ENCODE measurements at regions not wholly inside any gene's neighbourhood (a gene's known extent, or its start where the extent isn't known, plus 50 kb on each side); places are given as distances from the start of the nearest gene placed in this dataset.

GRCh38 chr2:48257456-48257855 lies 57.0 kb upstream of the FOXN2 start:
- Histone ChIP-seq H2BK15ac (ENCODE audit: low read depth, poor library complexity, severe bottlenecking) (no peak overlapping the region), H4K8ac (ENCODE audit: low read length) (no peak overlapping the region), H3K14ac (ENCODE audit: low read length in 2 of 2) (no peak overlapping the region), H3K36me3 (ENCODE audit: control insufficient read depth in 1 of 2, insufficient read depth in 2 of 2, low read depth in 1 of 2, low read length in 2 of 2) (no peaks in the 10 kb centered on the region), H4K91ac (ENCODE audit: low read length) (no peak overlapping the region), H2BK12ac (ENCODE audit: low read length in 2 of 2) (no peak overlapping the region), H3K4me1 (ENCODE audit: control insufficient read depth, insufficient read depth, low read depth, low read length) (no peaks in the 10 kb centered on the region), H2AK5ac (ENCODE audit: low read length, severe bottlenecking) (no peak overlapping the region), H3K23ac (ENCODE audit: low read length in 2 of 2) (no peak overlapping the region), H2BK120ac (ENCODE audit: low read depth, low read length) (no peak overlapping the region), H3K79me1 (replicated peaks; ENCODE audit: low read length, poor library complexity, severe bottlenecking) (no peaks in the 10 kb centered on the region), H3K27me3 (ENCODE audit: control insufficient read depth in 1 of 2, insufficient read depth in 1 of 2, low read length in 2 of 2) (no peaks in the 10 kb centered on the region), H3K9me3 (ENCODE audit: control insufficient read depth, low read length) (no peaks in the 10 kb centered on the region), H2BK5ac (ENCODE audit: low read depth, low read length, poor library complexity, severe bottlenecking) (no peak overlapping the region), H3K4me3 (ENCODE audit: insufficient read depth in 1 of 2, low read depth in 1 of 2, low read length in 2 of 2) (no peak overlapping the region), H2AFZ (ENCODE audit: low read depth, low read length) (no peak overlapping the region), H3K4ac (ENCODE audit: low read depth in 1 of 2, low read length in 2 of 2) (no peak overlapping the region), H3K18ac (ENCODE audit: low read depth in 1 of 2, low read length in 2 of 2) (no peak overlapping the region), H3K4me2 (ENCODE audit: low read length, poor library complexity, severe bottlenecking) (no peak overlapping the region), H3K9ac (ENCODE audit: low read length) (no peak overlapping the region), H3K27ac (ENCODE audit: low read length, poor library complexity, severe bottlenecking) (no peak overlapping the region)
- DNase-seq = no peak
- WGBS = 92% methylated on average over 1 of the region's 2 CpGs

DNA sequence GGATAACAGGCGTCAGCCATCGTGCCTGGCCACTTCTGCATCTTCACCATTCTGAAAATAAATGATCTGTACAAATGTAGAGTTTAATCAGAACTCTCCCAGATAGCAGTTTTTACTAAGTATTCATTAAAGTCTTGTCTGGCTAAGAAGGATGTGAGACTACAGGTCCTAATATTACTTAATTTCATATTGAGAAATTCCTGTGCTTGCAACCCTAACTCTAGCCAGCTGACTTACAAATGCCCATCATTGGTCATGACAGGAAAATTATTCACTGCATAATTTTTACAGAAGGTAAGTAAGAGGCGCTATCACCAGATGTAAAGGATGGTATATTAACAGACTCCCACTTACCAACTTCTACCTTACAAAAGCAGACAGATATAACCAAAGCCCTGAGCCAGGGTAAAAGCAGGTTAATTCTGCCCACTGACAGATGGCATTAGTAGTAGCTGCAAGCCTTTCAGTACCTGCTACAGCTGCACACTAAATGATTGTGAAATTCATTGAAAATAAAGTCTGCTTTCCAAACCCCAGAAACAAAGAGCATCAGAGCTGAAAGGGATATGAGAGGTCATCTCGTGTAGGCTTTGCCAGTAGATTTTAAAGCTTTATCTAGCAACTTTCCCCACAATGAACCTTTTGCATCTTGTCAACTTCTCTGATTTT lies 55.9 kb upstream of the FOXN2 start:
- Histone ChIP-seq H2AFZ (ENCODE audit: low read depth, low read length) (no peak overlapping the region), H3K27me3 (ENCODE audit: control insufficient read depth in 1 of 2, insufficient read depth in 1 of 2, low read length in 2 of 2) (no peaks in the 10 kb centered on the region), H3K4me2 (ENCODE audit: low read length, poor library complexity, severe bottlenecking) (no peak overlapping the region), H3K4me1 (ENCODE audit: control insufficient read depth, insufficient read depth, low read depth, low read length) (no peaks in the 10 kb centered on the region), H3K23ac (ENCODE audit: low read length in 2 of 2) (no peak overlapping the region), H3K79me1 (replicated peaks; ENCODE audit: low read length, poor library complexity, severe bottlenecking) (no peaks in the 10 kb centered on the region), H3K4ac (ENCODE audit: low read depth in 1 of 2, low read length in 2 of 2) (no peak overlapping the region), H2BK12ac (ENCODE audit: low read length in 2 of 2) (no peak overlapping the region), H2BK15ac (ENCODE audit: low read depth, poor library complexity, severe bottlenecking) (no peak overlapping the region), H4K8ac (ENCODE audit: low read length) (no peak overlapping the region), H3K27ac (ENCODE audit: low read length, poor library complexity, severe bottlenecking) (no peak overlapping the region), H4K91ac (ENCODE audit: low read length) (no peak overlapping the region), H3K9me3 (ENCODE audit: control insufficient read depth, low read length) (no peaks in the 10 kb centered on the region), H2BK5ac (ENCODE audit: low read depth, low read length, poor library complexity, severe bottlenecking) (no peak overlapping the region), H3K4me3 (ENCODE audit: insufficient read depth in 1 of 2, low read depth in 1 of 2, low read length in 2 of 2) (no peak overlapping the region), H3K14ac (ENCODE audit: low read length in 2 of 2) (no peak overlapping the region), H3K36me3 (ENCODE audit: control insufficient read depth in 1 of 2, insufficient read depth in 2 of 2, low read depth in 1 of 2, low read length in 2 of 2) (no peaks in the 10 kb centered on the region), H3K9ac (ENCODE audit: low read length) (no peak overlapping the region), H2AK5ac (ENCODE audit: low read length, severe bottlenecking) (no peak overlapping the region), H3K18ac (ENCODE audit: low read depth in 1 of 2, low read length in 2 of 2) (no peak overlapping the region), H2BK120ac (ENCODE audit: low read depth, low read length) (no peak overlapping the region)
- 82% methylated on average over 1 of the region's 4 CpGs for WGBS
- no peak for DNase-seq

- Histone ChIP-seq H3K79me1 (replicated peaks; ENCODE audit: low read length, poor library complexity, severe bottlenecking) (no peaks in the 10 kb centered on the region), H3K4me1 (ENCODE audit: control insufficient read depth, insufficient read depth, low read depth, low read length) (no peaks in the 10 kb centered on the region), H3K27ac (ENCODE audit: low read length, poor library complexity, severe bottlenecking) (no peak overlapping the region), H3K18ac (ENCODE audit: low read depth in 1 of 2, low read length in 2 of 2) (no peak overlapping the region), H3K14ac (ENCODE audit: low read length in 2 of 2) (no peak overlapping the region), H2BK15ac (ENCODE audit: low read depth, poor library complexity, severe bottlenecking) (no peak overlapping the region), H3K9me3 (ENCODE audit: control insufficient read depth, low read length) (no peaks in the 10 kb centered on the region), H3K4ac (ENCODE audit: low read depth in 1 of 2, low read length in 2 of 2) (no peak overlapping the region), H2BK120ac (ENCODE audit: low read depth, low read length) (no peak overlapping the region), H3K9ac (ENCODE audit: low read length) (no peak overlapping the region), H2AFZ (ENCODE audit: low read depth, low read length) (no peak overlapping the region), H3K36me3 (ENCODE audit: control insufficient read depth in 1 of 2, insufficient read depth in 2 of 2, low read depth in 1 of 2, low read length in 2 of 2) (no peaks in the 10 kb centered on the region), H4K8ac (ENCODE audit: low read length) (no peak overlapping the region), H3K4me2 (ENCODE audit: low read length, poor library complexity, severe bottlenecking) (no peak overlapping the region), H3K27me3 (ENCODE audit: control insufficient read depth in 1 of 2, insufficient read depth in 1 of 2, low read length in 2 of 2) (no peaks in the 10 kb centered on the region), H3K4me3 (ENCODE audit: insufficient read depth in 1 of 2, low read depth in 1 of 2, low read length in 2 of 2) (no peak overlapping the region), H2BK12ac (ENCODE audit: low read length in 2 of 2) (no peak overlapping the region), H2BK5ac (ENCODE audit: low read depth, low read length, poor library complexity, severe bottlenecking) (no peak overlapping the region), H2AK5ac (ENCODE audit: low read length, severe bottlenecking) (no peak overlapping the region), H3K23ac (ENCODE audit: low read length in 2 of 2) (no peak overlapping the region), H4K91ac (ENCODE audit: low read length) (no peak overlapping the region)
- no peak for DNase-seq
- 100% methylated on average over 1 of the region's 1 CpG for WGBS
Observed at GRCh38 chr2:48259811-48260210, 54.7 kb upstream of the FOXN2 start.

GRCh38 chr2:48264627-48265026 lies 49.9 kb upstream of the FOXN2 start:
- Histone ChIP-seq H3K4me3 (ENCODE audit: insufficient read depth in 1 of 2, low read depth in 1 of 2, low read length in 2 of 2) (no peak overlapping the region), H3K79me1 (replicated peaks; ENCODE audit: low read length, poor library complexity, severe bottlenecking) (no peaks in the 10 kb centered on the region), H3K14ac (ENCODE audit: low read length in 2 of 2) (no peak overlapping the region), H3K4me1 (ENCODE audit: control insufficient read depth, insufficient read depth, low read depth, low read length) (no peaks in the 10 kb centered on the region), H2BK5ac (ENCODE audit: low read depth, low read length, poor library complexity, severe bottlenecking) (no peak overlapping the region), H3K4ac (ENCODE audit: low read depth in 1 of 2, low read length in 2 of 2) (no peak overlapping the region), H3K36me3 (ENCODE audit: control insufficient read depth in 1 of 2, insufficient read depth in 2 of 2, low read depth in 1 of 2, low read length in 2 of 2) (no peaks in the 10 kb centered on the region), H3K4me2 (ENCODE audit: low read length, poor library complexity, severe bottlenecking) (no peak overlapping the region), H2AFZ (ENCODE audit: low read depth, low read length) (no peak overlapping the region), H2BK15ac (ENCODE audit: low read depth, poor library complexity, severe bottlenecking) (no peak overlapping the region), H4K8ac (ENCODE audit: low read length) (no peak overlapping the region), H3K18ac (ENCODE audit: low read depth in 1 of 2, low read length in 2 of 2) (no peak overlapping the region), H2BK120ac (ENCODE audit: low read depth, low read length) (no peak overlapping the region), H3K23ac (ENCODE audit: low read length in 2 of 2) (no peak overlapping the region), H2BK12ac (ENCODE audit: low read length in 2 of 2) (no peak overlapping the region), H3K27ac (ENCODE audit: low read length, poor library complexity, severe bottlenecking) (no peak overlapping the region), H4K91ac (ENCODE audit: low read length) (no peak overlapping the region), H3K9me3 (ENCODE audit: control insufficient read depth, low read length) (no peaks in the 10 kb centered on the region), H2AK5ac (ENCODE audit: low read length, severe bottlenecking) (no peak overlapping the region), H3K9ac (ENCODE audit: low read length) (no peak overlapping the region), H3K27me3 (ENCODE audit: control insufficient read depth in 1 of 2, insufficient read depth in 1 of 2, low read length in 2 of 2) (peaks cover 0 to 3% of the 10 kb centered on the region in 2 experiments)
- WGBS = no CpG with 5 or more reads among the region's 1 CpG
- DNase-seq = no peak

All from mesenchymal stem cell (in vitro differentiated cells and primary cell).